GM23338 (cell line): ENCODE measurements at regions not wholly inside any gene's neighbourhood (a gene's known extent, or its start where the extent isn't known, plus 50 kb on each side); places are given as distances from the start of the nearest gene placed in this dataset.

ENCODE experiments used
- CREB1 ChIP-seq: fragments of 250-450 bp; sonication (Bioruptor Pico); IDR thresholded peaks from 2 replicates; pipeline ENCODE4 v1.5.0; 2020; ENCODE audit warnings: low read depth, mild to moderate bottlenecking, moderate library complexity
- EZH2 ChIP-seq: fragments of 200-600 bp; sonication (generic); IDR thresholded peaks from one replicate; pipeline ENCODE4 v1.8.0; 2017; ENCODE audit warnings: antibody characterized with exemption, mild to moderate bottlenecking, low read depth; ENCODE audit not compliant: unreplicated experiment
- EZH2phosphoT487 ChIP-seq: fragments of 200-600 bp; sonication (generic); IDR thresholded peaks from one replicate; pipeline ENCODE4 v1.8.1; 2018; ENCODE audit warnings: antibody characterized with exemption; ENCODE audit not compliant: unreplicated experiment
- JUNB ChIP-seq: IDR thresholded peaks from one replicate; pipeline ENCODE4 v1.6.1; 2016; ENCODE audit warnings: antibody characterized with exemption; ENCODE audit not compliant: unreplicated experiment
- NANOG ChIP-seq: IDR thresholded peaks from 2 replicates; pipeline ENCODE4 v1.6.1; 2016; ENCODE audit warnings: antibody characterized with exemption, borderline replicate concordance
- POLR2AphosphoS5 ChIP-seq: IDR thresholded peaks from 2 replicates; pipeline ENCODE4 v1.6.1; 2016; ENCODE audit warnings: antibody characterized with exemption, low read depth
- STAT1 ChIP-seq: IDR thresholded peaks from one replicate; pipeline ENCODE4 v1.6.1; 2016; ENCODE audit warnings: antibody characterized with exemption; ENCODE audit not compliant: unreplicated experiment
- ZNF114 ChIP-seq: fragments of 250-450 bp; sonication (Bioruptor Pico); IDR thresholded peaks from 2 replicates; pipeline ENCODE4 v1.5.0; 2020; ENCODE audit warnings: mild to moderate bottlenecking, moderate library complexity
- TF ChIP-seq, protein P1 (sequence below), 2 experiments: fragments of 200-600 bp in 1 of 2; sonication (generic) in 1 of 2; conservative IDR thresholded peaks; 2 replicates each; pipeline versions ENCODE4 v1.5.1 to v1.6.1; 2016 to 2017; ENCODE audit warnings: antibody characterized with exemption in 2 of 2, low read depth in 2 of 2, mild to moderate bottlenecking in 2 of 2, moderate library complexity in 1 of 2
- TF ChIP-seq, protein P2 (sequence below): IDR thresholded peaks from one replicate; pipeline ENCODE4 v1.6.1; 2018; ENCODE audit warnings: antibody characterized with exemption; ENCODE audit not compliant: unreplicated experiment
- TF ChIP-seq, protein P3 (sequence below): fragments of 250-450 bp; sonication (Bioruptor Pico); IDR thresholded peaks from 2 replicates; pipeline ENCODE4 v1.5.0; 2020; ENCODE audit warnings: mild to moderate bottlenecking, moderate library complexity
- TF ChIP-seq, protein P4 (sequence below): IDR thresholded peaks from 2 replicates; pipeline ENCODE4 v1.6.1; 2016; ENCODE audit warnings: antibody characterized with exemption

DNA sequence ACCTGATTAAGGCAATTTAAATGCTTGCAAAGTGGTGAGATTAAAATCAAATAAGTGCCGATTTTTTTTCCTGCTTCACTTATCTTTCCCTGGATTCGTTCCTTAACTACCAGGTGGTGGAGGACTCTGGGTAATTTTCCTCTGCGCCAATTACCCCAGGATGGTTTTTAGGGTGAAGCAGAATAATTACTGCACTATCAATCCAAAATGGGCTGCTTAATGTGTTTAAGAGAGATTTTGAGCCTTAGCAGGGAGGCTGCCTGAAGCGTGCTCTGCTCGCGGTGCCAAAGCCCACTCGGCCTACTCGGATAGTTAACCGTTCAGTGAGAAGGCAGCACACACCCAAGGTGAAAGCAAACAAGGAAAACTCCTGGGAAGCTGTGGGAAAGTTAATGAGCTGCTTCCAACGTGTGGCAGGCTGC lies 274.9 kb upstream of the LMO3 start:
- TF ChIP-seq POLR2AphosphoS5, result no peak
- TF ChIP-seq EZH2phosphoT487, result no peak
- TF ChIP-seq, protein P1, sequence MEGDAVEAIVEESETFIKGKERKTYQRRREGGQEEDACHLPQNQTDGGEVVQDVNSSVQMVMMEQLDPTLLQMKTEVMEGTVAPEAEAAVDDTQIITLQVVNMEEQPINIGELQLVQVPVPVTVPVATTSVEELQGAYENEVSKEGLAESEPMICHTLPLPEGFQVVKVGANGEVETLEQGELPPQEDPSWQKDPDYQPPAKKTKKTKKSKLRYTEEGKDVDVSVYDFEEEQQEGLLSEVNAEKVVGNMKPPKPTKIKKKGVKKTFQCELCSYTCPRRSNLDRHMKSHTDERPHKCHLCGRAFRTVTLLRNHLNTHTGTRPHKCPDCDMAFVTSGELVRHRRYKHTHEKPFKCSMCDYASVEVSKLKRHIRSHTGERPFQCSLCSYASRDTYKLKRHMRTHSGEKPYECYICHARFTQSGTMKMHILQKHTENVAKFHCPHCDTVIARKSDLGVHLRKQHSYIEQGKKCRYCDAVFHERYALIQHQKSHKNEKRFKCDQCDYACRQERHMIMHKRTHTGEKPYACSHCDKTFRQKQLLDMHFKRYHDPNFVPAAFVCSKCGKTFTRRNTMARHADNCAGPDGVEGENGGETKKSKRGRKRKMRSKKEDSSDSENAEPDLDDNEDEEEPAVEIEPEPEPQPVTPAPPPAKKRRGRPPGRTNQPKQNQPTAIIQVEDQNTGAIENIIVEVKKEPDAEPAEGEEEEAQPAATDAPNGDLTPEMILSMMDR (conservative IDR thresholded peaks at IDR 0.05; ENCODE audit: low read depth in 2 of 2), result no peak
- no peak for TF ChIP-seq EZH2
- no peak for TF ChIP-seq JUNB
- TF ChIP-seq ZNF114 (CRISPR knock-in tag), result no peak
- TF ChIP-seq, protein P2, sequence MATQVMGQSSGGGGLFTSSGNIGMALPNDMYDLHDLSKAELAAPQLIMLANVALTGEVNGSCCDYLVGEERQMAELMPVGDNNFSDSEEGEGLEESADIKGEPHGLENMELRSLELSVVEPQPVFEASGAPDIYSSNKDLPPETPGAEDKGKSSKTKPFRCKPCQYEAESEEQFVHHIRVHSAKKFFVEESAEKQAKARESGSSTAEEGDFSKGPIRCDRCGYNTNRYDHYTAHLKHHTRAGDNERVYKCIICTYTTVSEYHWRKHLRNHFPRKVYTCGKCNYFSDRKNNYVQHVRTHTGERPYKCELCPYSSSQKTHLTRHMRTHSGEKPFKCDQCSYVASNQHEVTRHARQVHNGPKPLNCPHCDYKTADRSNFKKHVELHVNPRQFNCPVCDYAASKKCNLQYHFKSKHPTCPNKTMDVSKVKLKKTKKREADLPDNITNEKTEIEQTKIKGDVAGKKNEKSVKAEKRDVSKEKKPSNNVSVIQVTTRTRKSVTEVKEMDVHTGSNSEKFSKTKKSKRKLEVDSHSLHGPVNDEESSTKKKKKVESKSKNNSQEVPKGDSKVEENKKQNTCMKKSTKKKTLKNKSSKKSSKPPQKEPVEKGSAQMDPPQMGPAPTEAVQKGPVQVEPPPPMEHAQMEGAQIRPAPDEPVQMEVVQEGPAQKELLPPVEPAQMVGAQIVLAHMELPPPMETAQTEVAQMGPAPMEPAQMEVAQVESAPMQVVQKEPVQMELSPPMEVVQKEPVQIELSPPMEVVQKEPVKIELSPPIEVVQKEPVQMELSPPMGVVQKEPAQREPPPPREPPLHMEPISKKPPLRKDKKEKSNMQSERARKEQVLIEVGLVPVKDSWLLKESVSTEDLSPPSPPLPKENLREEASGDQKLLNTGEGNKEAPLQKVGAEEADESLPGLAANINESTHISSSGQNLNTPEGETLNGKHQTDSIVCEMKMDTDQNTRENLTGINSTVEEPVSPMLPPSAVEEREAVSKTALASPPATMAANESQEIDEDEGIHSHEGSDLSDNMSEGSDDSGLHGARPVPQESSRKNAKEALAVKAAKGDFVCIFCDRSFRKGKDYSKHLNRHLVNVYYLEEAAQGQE, result no peak
- TF ChIP-seq, protein P3, sequence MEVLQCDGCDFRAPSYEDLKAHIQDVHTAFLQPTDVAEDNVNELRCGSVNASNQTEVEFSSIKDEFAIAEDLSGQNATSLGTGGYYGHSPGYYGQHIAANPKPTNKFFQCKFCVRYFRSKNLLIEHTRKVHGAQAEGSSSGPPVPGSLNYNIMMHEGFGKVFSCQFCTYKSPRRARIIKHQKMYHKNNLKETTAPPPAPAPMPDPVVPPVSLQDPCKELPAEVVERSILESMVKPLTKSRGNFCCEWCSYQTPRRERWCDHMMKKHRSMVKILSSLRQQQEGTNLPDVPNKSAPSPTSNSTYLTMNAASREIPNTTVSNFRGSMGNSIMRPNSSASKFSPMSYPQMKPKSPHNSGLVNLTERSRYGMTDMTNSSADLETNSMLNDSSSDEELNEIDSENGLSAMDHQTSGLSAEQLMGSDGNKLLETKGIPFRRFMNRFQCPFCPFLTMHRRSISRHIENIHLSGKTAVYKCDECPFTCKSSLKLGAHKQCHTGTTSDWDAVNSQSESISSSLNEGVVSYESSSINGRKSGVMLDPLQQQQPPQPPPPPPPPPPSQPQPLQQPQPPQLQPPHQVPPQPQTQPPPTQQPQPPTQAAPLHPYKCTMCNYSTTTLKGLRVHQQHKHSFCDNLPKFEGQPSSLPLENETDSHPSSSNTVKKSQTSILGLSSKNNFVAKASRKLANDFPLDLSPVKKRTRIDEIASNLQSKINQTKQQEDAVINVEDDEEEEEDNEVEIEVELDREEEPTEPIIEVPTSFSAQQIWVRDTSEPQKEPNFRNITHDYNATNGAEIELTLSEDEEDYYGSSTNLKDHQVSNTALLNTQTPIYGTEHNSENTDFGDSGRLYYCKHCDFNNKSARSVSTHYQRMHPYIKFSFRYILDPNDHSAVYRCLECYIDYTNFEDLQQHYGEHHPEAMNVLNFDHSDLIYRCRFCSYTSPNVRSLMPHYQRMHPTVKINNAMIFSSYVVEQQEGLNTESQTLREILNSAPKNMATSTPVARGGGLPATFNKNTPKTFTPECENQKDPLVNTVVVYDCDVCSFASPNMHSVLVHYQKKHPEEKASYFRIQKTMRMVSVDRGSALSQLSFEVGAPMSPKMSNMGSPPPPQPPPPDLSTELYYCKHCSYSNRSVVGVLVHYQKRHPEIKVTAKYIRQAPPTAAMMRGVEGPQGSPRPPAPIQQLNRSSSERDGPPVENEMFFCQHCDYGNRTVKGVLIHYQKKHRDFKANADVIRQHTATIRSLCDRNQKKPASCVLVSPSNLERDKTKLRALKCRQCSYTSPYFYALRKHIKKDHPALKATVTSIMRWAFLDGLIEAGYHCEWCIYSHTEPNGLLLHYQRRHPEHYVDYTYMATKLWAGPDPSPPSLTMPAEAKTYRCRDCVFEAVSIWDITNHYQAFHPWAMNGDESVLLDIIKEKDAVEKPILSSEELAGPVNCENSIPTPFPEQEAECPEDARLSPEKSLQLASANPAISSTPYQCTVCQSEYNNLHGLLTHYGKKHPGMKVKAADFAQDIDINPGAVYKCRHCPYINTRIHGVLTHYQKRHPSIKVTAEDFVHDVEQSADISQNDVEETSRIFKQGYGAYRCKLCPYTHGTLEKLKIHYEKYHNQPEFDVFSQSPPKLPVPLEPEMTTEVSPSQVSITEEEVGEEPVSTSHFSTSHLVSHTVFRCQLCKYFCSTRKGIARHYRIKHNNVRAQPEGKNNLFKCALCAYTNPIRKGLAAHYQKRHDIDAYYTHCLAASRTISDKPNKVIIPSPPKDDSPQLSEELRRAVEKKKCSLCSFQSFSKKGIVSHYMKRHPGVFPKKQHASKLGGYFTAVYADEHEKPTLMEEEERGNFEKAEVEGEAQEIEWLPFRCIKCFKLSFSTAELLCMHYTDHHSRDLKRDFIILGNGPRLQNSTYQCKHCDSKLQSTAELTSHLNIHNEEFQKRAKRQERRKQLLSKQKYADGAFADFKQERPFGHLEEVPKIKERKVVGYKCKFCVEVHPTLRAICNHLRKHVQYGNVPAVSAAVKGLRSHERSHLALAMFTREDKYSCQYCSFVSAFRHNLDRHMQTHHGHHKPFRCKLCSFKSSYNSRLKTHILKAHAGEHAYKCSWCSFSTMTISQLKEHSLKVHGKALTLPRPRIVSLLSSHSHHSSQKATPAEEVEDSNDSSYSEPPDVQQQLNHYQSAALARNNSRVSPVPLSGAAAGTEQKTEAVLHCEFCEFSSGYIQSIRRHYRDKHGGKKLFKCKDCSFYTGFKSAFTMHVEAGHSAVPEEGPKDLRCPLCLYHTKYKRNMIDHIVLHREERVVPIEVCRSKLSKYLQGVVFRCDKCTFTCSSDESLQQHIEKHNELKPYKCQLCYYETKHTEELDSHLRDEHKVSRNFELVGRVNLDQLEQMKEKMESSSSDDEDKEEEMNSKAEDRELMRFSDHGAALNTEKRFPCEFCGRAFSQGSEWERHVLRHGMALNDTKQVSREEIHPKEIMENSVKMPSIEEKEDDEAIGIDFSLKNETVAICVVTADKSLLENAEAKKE (CRISPR knock-in tag), result no peak
- TF ChIP-seq CREB1, result no peak
- TF ChIP-seq NANOG, result no peak
- TF ChIP-seq STAT1, result no peak
- TF ChIP-seq, protein P4, sequence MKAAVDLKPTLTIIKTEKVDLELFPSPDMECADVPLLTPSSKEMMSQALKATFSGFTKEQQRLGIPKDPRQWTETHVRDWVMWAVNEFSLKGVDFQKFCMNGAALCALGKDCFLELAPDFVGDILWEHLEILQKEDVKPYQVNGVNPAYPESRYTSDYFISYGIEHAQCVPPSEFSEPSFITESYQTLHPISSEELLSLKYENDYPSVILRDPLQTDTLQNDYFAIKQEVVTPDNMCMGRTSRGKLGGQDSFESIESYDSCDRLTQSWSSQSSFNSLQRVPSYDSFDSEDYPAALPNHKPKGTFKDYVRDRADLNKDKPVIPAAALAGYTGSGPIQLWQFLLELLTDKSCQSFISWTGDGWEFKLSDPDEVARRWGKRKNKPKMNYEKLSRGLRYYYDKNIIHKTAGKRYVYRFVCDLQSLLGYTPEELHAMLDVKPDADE, result no peak
